Progenitor cell of endocrine pancreas (in vitro differentiated cells): ENCODE measurements at regions not wholly inside any gene's neighbourhood (a gene's known extent, or its start where the extent isn't known, plus 50 kb on each side); places are given as distances from the start of the nearest gene placed in this dataset.
"Not testable (repeated sequence)": the region's sequence is repeated elsewhere in the genome, so short reads cannot be mapped to it uniquely, and the experiment has no call there.

Experiments used
- DNase-seq: peaks from one replicate; pipeline ENCODE4 v3.0.0; 2021; ENCODE audit warnings: low spot score; ENCODE audit not compliant: unreplicated experiment
- H3K27ac Mint-ChIP-seq: 2 replicates; pipeline ENCODE4 v1.8.0; 2021; ENCODE audit warnings: mild to moderate bottlenecking, moderate library complexity, mixed read lengths
- H3K27me3 Mint-ChIP-seq: 2 replicates; pipeline ENCODE4 v1.8.0; 2021; ENCODE audit warnings: mixed read lengths
- H3K36me3 Mint-ChIP-seq: 2 replicates; pipeline ENCODE4 v1.8.0; 2022; ENCODE audit warnings: mixed read lengths; ENCODE audit not compliant: insufficient read depth
- H3K4me1 Mint-ChIP-seq: 2 replicates; pipeline ENCODE4 v1.8.0; 2021; ENCODE audit warnings: low read depth, mixed read lengths
- H3K4me3 Mint-ChIP-seq: 2 replicates; pipeline ENCODE4 v1.8.0; 2021; ENCODE audit warnings: low read depth, mild to moderate bottlenecking, moderate library complexity, mixed read lengths
- H3K9me3 Mint-ChIP-seq: 2 replicates; pipeline ENCODE4 v1.8.0; 2021; ENCODE audit warnings: low read depth, mixed read lengths
- TF ChIP-seq, protein P1 (sequence below): fragments of 200-600 bp; sonication (generic); IDR thresholded peaks from one replicate; pipeline ENCODE4 v1.5.0; 2021; ENCODE audit warnings: antibody characterized with exemption, mild to moderate bottlenecking; ENCODE audit not compliant: unreplicated experiment

DNA sequence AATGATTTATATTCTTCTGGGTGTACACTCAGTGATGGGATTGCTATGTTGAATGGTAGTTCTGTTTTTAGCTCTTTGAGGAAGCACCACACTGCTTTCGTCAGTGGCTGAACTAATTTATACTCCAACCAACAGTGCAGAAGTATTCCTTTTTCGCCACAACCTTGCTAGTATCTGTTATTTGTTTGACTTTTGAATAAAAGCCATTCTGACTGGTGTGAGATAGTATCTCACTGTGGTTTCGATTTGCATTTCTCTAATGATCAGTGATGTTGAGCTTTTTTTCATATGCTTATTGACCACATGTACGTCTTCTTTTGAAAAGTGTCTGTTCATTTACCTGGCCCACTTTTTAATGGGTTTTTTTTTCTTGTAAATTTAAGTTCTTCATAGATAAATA, 583.8 kb upstream of the ARID1B start:
- no peak overlapping the region for H3K4me3 Mint-ChIP-seq
- H3K36me3 Mint-ChIP-seq = no peaks in the 10 kb centered on the region
- TF ChIP-seq, protein P1, sequence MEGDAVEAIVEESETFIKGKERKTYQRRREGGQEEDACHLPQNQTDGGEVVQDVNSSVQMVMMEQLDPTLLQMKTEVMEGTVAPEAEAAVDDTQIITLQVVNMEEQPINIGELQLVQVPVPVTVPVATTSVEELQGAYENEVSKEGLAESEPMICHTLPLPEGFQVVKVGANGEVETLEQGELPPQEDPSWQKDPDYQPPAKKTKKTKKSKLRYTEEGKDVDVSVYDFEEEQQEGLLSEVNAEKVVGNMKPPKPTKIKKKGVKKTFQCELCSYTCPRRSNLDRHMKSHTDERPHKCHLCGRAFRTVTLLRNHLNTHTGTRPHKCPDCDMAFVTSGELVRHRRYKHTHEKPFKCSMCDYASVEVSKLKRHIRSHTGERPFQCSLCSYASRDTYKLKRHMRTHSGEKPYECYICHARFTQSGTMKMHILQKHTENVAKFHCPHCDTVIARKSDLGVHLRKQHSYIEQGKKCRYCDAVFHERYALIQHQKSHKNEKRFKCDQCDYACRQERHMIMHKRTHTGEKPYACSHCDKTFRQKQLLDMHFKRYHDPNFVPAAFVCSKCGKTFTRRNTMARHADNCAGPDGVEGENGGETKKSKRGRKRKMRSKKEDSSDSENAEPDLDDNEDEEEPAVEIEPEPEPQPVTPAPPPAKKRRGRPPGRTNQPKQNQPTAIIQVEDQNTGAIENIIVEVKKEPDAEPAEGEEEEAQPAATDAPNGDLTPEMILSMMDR = no peak
- no peaks in the 10 kb centered on the region for H3K4me1 Mint-ChIP-seq
- H3K27me3 Mint-ChIP-seq = no peaks in the 10 kb centered on the region
- peaks cover 3% of the 10 kb centered on the region for H3K9me3 Mint-ChIP-seq
- no peak overlapping the region for H3K27ac Mint-ChIP-seq
- DNase-seq = no peak

DNA sequence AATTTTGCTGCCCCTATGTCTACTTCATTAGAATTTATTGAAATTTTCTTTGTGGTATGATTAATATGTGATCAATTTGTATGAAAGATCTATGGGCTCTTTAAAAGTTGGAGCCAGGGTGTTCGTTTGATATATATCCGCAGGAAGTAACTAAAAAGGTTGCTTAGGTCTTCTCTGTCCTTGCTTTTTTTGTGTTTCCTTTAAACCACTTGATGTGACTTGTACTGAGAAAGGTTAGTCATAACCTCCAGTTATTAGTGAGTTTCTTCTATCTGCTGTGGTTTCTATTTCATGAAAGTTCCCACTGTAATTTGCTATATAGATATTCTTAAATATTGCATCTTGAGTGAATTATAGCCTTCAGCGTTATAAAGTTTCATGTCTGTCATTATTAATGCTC, 585.3 kb upstream of the ARID1B start:
- Mint-ChIP-seq H3K9me3 (peaks cover 3% of the 10 kb centered on the region), H3K4me3 (no peak overlapping the region), H3K36me3 (no peaks in the 10 kb centered on the region), H3K4me1 (no peaks in the 10 kb centered on the region), H3K27me3 (no peaks in the 10 kb centered on the region), H3K27ac (no peak overlapping the region)
- TF ChIP-seq, protein P1 = no peak
- no peak for DNase-seq

DNA sequence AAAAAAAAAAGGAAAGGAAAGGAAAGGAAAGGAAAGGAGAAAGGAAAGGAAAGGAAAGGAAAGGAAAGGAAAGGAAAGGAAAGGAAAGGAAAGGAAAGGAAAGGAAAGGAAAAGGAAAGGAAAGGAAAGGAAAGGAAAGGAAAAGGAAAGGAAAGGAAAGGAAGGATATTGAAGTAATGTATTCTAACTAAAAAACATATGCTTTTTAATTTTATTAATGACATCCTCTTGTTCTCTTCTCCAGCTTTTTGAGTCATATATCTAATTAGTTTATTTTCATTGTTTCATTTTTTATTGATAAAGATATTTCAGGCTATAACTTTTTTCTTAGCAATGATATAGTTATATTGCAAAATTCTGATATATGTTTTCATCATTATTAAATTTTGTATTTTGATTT, 585.8 kb upstream of the ARID1B start:
- H3K27me3 Mint-ChIP-seq, H3K4me3 Mint-ChIP-seq, H3K4me1 Mint-ChIP-seq, H3K27ac Mint-ChIP-seq, H3K9me3 Mint-ChIP-seq, H3K36me3 Mint-ChIP-seq, DNase-seq: not testable (repeated sequence)

DNA sequence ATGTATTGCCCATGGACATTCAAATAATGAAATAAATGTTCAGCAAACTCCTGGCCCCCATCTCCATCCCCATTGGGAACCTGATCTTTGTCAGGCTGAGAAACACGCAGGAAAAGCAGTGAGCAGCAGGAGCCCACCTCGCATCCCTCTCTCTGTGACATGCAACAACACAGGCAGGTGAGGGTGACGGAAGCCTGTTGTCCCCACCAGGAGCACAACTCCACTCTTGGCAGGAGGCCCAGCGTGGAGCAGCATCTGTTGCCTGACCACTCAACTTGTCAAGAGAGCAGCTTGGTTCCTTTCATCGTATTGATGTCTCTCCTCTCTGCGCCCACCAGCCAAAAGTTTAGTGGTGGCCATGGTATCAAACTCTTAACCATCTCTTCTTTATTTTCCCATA, 586.9 kb upstream of the ARID1B start:
- DNase-seq = no peak
- Mint-ChIP-seq H3K27me3 (no peaks in the 10 kb centered on the region), H3K27ac (no peak overlapping the region), H3K4me1 (no peaks in the 10 kb centered on the region), H3K4me3 (no peak overlapping the region), H3K36me3 (no peaks in the 10 kb centered on the region), H3K9me3 (peaks cover 3% of the 10 kb centered on the region)
- TF ChIP-seq, protein P1 = no peak

DNA sequence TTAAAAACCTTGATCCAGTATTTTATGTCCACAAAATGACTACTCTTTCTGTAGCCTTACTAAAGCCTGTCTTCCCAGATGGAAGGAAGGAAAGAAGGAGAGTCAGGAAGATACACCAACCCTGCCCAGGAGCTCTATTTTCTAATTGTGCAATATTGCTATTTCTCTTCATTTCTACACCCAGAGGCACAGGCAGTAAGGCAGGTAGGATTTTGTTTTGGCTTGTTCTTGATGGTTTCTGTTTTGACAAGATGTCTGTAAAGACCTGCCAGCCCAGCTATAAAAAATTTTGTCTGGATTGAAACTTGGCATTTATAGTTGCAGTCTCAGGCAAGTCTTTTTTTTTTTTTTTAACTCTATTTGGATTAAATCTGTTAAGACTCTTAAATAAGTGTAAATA, 587.5 kb upstream of the ARID1B start:
- TF ChIP-seq, protein P1 = no peak
- no peak overlapping the region for H3K4me3 Mint-ChIP-seq
- peaks cover 3% of the 10 kb centered on the region for H3K9me3 Mint-ChIP-seq

DNA sequence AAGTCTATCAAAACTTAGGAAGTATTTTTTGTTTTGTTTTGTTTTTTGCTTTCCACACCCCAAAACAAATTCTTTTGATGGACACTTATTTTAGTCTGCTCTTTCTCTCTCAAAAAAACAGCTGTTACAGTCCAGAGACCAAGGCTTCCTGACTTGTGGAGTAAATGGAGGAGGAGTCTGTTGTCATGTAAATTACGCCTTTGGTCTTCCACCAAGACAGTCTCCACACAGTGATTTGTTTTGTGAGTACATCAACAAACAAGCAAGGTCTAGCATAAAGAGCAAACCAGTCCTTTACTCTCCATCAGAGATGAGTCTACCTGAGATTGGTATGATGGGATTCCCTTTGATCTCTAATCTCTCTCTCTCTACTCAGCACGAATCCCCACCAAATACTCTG, 588.0 kb upstream of the ARID1B start:
- Mint-ChIP-seq H3K4me1 (no peaks in the 10 kb centered on the region), H3K9me3 (peaks cover 3% of the 10 kb centered on the region), H3K36me3 (no peaks in the 10 kb centered on the region), H3K4me3 (no peak overlapping the region), H3K27ac (no peak overlapping the region), H3K27me3 (no peaks in the 10 kb centered on the region)
- DNase-seq = no peak
- TF ChIP-seq, protein P1 = no peak

More for the DNA sequence above, 587.5 kb upstream of the ARID1B start:
- Mint-ChIP-seq H3K27me3 (no peaks in the 10 kb centered on the region), H3K4me1 (no peaks in the 10 kb centered on the region), H3K36me3 (no peaks in the 10 kb centered on the region), H3K27ac (no peak overlapping the region)
- DNase-seq = no peak
